HG03045 (cell line): ENCODE measurements at regions not wholly inside any gene's neighbourhood (a gene's known extent, or its start where the extent isn't known, plus 50 kb on each side); places are given as distances from the start of the nearest gene placed in this dataset.
"Not testable (repeated sequence)": the region's sequence is repeated elsewhere in the genome, so short reads cannot be mapped to it uniquely, and the experiment has no call there.

Source experiments
- ATAC-seq: cut with Tn5 transposase; IDR thresholded peaks from one replicate; pipeline ENCODE4 v1.9.1; 2021; ENCODE audit warnings: mild to moderate bottlenecking, moderate library complexity; ENCODE audit not compliant: unreplicated experiment

- ATAC-seq = peak; percentile 95
Measured at GRCh38 chrY:19541475-19542306, 202.8 kb downstream of the KDM5D start.

- ATAC-seq = not testable (repeated sequence)
Measured at GRCh38 chrY:19535697-19536096, 208.8 kb downstream of the KDM5D start.

- no peak for ATAC-seq
Measured at GRCh38 chrY:19521976-19522375, 222.6 kb downstream of the KDM5D start.

GRCh38 chrY:19503092-19503449, 241.5 kb downstream of the KDM5D start:
- ATAC-seq = no peak

GRCh38 chrY:19502169-19503091, 242.1 kb downstream of the KDM5D start:
- no peak for ATAC-seq

- ATAC-seq = no peak
Measured at GRCh38 chrY:19498556-19498955, 246.0 kb downstream of the KDM5D start.

- no peak for ATAC-seq
Measured at GRCh38 chrY:19487494-19487893, 257.0 kb downstream of the KDM5D start.

GRCh38 chrY:19484997-19485396, 259.5 kb downstream of the KDM5D start:
- no peak for ATAC-seq

- no peak for ATAC-seq
Measured at GRCh38 chrY:19479141-19479540, 265.4 kb downstream of the KDM5D start.

GRCh38 chrY:19477959-19478358, 266.6 kb downstream of the KDM5D start:
- ATAC-seq = no peak

- ATAC-seq = no peak
Measured at GRCh38 chrY:19465809-19466208, 278.7 kb downstream of the KDM5D start.

GRCh38 chrY:19456855-19457448, 287.6 kb downstream of the KDM5D start:
- no peak for ATAC-seq

GRCh38 chrY:19433059-19433458, 311.5 kb downstream of the KDM5D start:
- ATAC-seq = no peak

GRCh38 chrY:19427736-19428518, 316.6 kb downstream of the KDM5D start:
- no peak for ATAC-seq

- not testable (repeated sequence) for ATAC-seq
Measured at GRCh38 chrY:19427191-19427590, 317.3 kb downstream of the KDM5D start.

GRCh38 chrY:19410980-19411766, 333.4 kb downstream of the KDM5D start:
- ATAC-seq = no peak

GRCh38 chrY:19406246-19406645, 338.3 kb downstream of the KDM5D start:
- ATAC-seq = no peak

GRCh38 chrY:19405598-19405997, 338.9 kb downstream of the KDM5D start:
- no peak for ATAC-seq

GRCh38 chrY:19392876-19393275, 351.6 kb downstream of the KDM5D start:
- no peak for ATAC-seq

GRCh38 chrY:19391922-19392321, 352.6 kb downstream of the KDM5D start:
- ATAC-seq = no peak
